Dendritic cell treated with granulocyte-macrophage colony-stimulating factor and Interleukin-4, amounts not matched to agents 40 ng/mL and 50 ng/mL, for 4 days (primary cell): ENCODE measurements at regions not wholly inside any gene's neighbourhood (a gene's known extent, or its start where the extent isn't known, plus 50 kb on each side); places are given as distances from the start of the nearest gene placed in this dataset.

Source experiments
- H3K27ac Mint-ChIP-seq: one replicate; pipeline ENCODE4 v1.8.0; 2022; ENCODE audit warnings: mild to moderate bottlenecking, mixed read lengths
- H3K27me3 Mint-ChIP-seq: one replicate; pipeline ENCODE4 v1.8.0; 2022; ENCODE audit warnings: mild to moderate bottlenecking, mixed read lengths
- H3K36me3 Mint-ChIP-seq: one replicate; pipeline ENCODE4 v1.8.0; 2022; ENCODE audit warnings: low read depth, mixed read lengths
- H3K4me1 Mint-ChIP-seq: one replicate; pipeline ENCODE4 v1.8.0; 2022; ENCODE audit warnings: low read depth, mixed read lengths
- H3K4me3 Mint-ChIP-seq: one replicate; pipeline ENCODE4 v1.8.0; 2022; ENCODE audit warnings: mild to moderate bottlenecking, moderate library complexity, mixed read lengths
- H3K9me3 Mint-ChIP-seq: one replicate; pipeline ENCODE4 v1.8.0; 2022; ENCODE audit warnings: mixed read lengths
- intact Hi-C: fragments of 100-400 bp; cut with micrococcal nuclease; formaldehyde crosslinking; loops from one replicate; pipeline ENCODE4 v1.15.0; 2022

DNA sequence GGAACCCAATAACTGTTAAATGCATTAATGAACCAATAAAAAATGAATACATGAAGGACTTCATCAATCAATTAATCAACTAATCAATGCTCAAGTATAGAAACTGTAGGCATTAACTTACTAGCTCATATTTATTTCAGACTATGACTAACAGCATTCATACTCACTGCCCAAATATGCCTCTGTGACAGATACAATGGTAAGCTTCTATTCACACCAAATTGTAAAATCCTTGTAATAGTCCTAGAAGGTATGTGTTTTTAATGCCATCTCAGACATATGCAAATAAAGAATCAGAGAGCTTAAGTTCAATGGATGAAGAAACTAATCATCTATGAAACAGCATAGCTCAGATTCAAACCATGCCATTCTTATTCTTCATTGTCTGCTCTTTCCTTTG, 1253.6 kb upstream of the TENM4 start:
- Mint-ChIP-seq H3K9me3 (peaks cover 5% of the 10 kb centered on the region), H3K27me3 (no peaks in the 10 kb centered on the region), H3K4me3 (no peak overlapping the region), H3K36me3 (no peaks in the 10 kb centered on the region), H3K4me1 (no peaks in the 10 kb centered on the region), H3K27ac (no peak overlapping the region)
- intact Hi-C loops, result no loop called here

DNA sequence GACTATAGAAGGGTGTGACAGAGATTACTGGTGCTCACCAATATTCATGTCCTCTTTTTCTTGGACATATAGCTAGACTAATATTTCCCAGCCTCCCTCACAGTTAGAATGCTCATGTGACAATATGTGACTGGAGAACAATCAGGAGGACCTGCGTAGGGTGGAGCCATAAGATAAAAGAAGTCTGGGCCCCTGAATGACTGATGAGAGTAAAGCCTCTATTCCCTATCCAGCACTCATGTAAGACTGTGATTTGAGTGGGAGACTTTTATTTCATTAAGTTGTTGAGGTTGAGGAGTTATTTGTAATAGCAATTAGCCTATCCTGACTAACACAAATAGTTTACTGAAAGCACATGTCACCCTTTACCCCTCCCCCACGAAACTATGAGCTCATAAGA, 1247.1 kb upstream of the TENM4 start:
- Mint-ChIP-seq H3K9me3 (peaks cover 11% of the 10 kb centered on the region), H3K36me3 (no peaks in the 10 kb centered on the region), H3K4me1 (no peaks in the 10 kb centered on the region), H3K27me3 (no peaks in the 10 kb centered on the region), H3K27ac (no peak overlapping the region), H3K4me3 (no peak overlapping the region)
- intact Hi-C loops, result no loop called here

- Mint-ChIP-seq H3K4me1 (no peaks in the 10 kb centered on the region), H3K9me3 (peaks cover 11% of the 10 kb centered on the region), H3K36me3 (no peaks in the 10 kb centered on the region), H3K27me3 (no peaks in the 10 kb centered on the region), H3K27ac (no peak overlapping the region), H3K4me3 (no peak overlapping the region)
- intact Hi-C loops, result no loop called here
Observed at GRCh38 chr11:80686889-80687288, 1246.1 kb upstream of the TENM4 start.

DNA sequence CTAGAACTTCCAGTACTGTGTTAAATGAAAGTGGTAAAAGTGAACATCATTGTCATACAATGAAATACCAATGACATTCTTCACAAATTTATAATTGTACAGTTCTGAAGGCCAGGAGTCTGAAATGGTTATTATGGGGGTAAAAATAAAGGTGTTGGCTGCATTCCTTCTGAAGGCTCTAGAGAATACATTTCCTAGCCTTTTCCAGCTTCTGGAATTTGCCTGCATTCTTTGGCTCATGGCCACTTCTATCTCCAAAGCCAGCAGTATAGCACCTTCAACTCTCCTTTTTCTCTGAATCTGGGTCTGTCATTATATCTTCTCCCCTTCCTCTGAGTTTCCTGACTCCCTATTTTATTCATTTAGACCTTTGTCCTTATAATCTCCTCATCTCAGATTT, 1232.7 kb upstream of the TENM4 start:
- peaks cover 12% of the 10 kb centered on the region for H3K9me3 Mint-ChIP-seq
- no peaks in the 10 kb centered on the region for H3K4me1 Mint-ChIP-seq
- H3K36me3 Mint-ChIP-seq, result no peaks in the 10 kb centered on the region
- no peak overlapping the region for H3K27ac Mint-ChIP-seq
- H3K27me3 Mint-ChIP-seq, result no peaks in the 10 kb centered on the region
- H3K4me3 Mint-ChIP-seq, result no peak overlapping the region
- intact Hi-C loops, result no loop called here

GRCh38 chr11:80669620-80670019, 1228.8 kb upstream of the TENM4 start:
- H3K4me1 Mint-ChIP-seq, result no peaks in the 10 kb centered on the region

DNA sequence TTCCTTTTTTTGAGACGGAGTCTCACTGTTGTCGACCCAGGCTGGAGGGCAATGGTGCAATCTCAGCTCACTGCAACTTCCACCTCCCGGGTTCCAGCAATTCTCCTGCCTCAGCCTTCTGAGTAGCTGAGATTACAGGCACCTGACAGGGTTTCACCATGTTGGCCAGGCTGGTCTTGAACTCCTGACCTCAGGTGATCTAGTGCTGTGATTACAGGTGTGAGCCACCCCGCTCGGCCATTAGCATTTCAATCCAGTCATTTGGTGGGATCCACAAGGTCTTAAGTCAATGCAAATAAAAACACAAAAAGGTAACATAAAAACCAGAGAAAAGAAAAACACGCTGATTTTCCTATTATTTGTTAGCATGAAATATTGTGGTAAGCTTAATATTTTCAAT, 1227.2 kb upstream of the TENM4 start:
- Mint-ChIP-seq H3K27ac (no peak overlapping the region), H3K27me3 (no peaks in the 10 kb centered on the region), H3K36me3 (no peaks in the 10 kb centered on the region), H3K9me3 (no peaks in the 10 kb centered on the region), H3K4me1 (no peaks in the 10 kb centered on the region), H3K4me3 (no peak overlapping the region)
- intact Hi-C loops, result no loop called here

More at GRCh38 chr11:80669620-80670019, 1228.8 kb upstream of the TENM4 start:
- Mint-ChIP-seq H3K36me3 (no peaks in the 10 kb centered on the region), H3K4me3 (no peak overlapping the region), H3K9me3 (no peaks in the 10 kb centered on the region), H3K27me3 (no peaks in the 10 kb centered on the region), H3K27ac (no peak overlapping the region)
- intact Hi-C loops, result no loop called here

DNA sequence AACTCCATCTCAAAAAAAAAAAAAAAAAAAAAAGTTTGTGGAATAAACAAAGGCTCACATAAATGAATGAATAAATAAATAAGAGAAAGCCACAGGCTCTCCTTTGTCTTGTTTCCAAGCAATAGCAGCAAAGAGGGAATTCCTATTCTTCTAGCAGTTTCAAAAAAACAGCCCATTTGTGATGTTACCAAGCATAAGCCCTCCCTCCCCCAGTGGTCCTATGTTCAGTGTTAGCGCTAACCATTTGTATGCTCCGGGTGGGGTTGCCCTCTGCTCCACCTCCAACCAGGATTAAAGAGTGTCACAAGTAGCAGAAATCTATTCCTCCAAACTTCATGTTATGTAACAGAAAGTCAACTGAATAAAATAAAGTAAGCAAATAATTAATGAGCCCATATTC, 1215.0 kb upstream of the TENM4 start:
- no peak overlapping the region for H3K27ac Mint-ChIP-seq
- H3K9me3 Mint-ChIP-seq, result no peaks in the 10 kb centered on the region
- no peaks in the 10 kb centered on the region for H3K27me3 Mint-ChIP-seq
- H3K4me3 Mint-ChIP-seq, result no peak overlapping the region
- no peaks in the 10 kb centered on the region for H3K4me1 Mint-ChIP-seq
- intact Hi-C loops, result no loop called here
- H3K36me3 Mint-ChIP-seq, result no peaks in the 10 kb centered on the region

DNA sequence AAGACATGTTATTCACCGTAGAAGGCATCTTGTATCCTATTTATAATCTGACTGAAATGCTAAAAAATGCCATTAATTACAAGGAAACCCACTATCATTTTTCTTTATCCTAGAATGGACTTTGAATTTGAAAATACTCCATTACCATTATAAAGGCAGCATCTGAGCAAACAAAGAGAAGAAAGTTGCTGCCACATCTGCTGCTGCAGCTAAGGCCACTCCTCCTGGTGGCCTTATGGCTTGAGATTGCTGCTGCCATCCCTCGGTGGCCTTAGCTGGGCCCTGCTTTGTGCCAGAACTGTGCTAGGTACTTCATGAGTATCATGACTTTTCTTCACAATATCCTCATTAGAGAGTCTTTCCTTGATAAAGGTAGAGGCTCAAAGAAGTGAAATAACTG, 1210.1 kb upstream of the TENM4 start:
- no peaks in the 10 kb centered on the region for H3K4me1 Mint-ChIP-seq
- no peak overlapping the region for H3K4me3 Mint-ChIP-seq
- no peaks in the 10 kb centered on the region for H3K9me3 Mint-ChIP-seq
- intact Hi-C loops, result no loop called here
- H3K27ac Mint-ChIP-seq, result no peak overlapping the region
- H3K36me3 Mint-ChIP-seq, result no peaks in the 10 kb centered on the region
- H3K27me3 Mint-ChIP-seq, result no peaks in the 10 kb centered on the region

DNA sequence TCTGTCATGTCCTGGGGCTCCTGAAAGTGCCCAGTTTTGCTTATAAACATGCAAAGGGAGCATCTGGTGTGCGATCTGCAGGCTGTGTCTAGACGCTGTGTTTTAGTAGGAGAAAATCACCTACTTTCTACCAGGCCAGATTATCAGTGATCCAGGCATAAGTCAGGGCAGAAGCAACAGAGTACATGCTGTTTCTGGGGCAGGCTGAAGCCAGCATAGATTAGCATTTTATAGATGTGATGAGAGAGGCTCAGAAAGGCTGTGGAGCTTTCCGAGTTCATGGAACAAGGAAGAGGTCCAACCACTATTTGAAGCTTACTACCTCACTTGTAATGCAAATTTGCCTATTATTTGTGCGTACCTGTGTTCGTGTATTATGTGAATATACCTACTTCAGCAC, 1208.4 kb upstream of the TENM4 start:
- H3K36me3 Mint-ChIP-seq, result no peaks in the 10 kb centered on the region
- H3K9me3 Mint-ChIP-seq, result no peaks in the 10 kb centered on the region
- intact Hi-C loops, result no loop called here
- H3K4me1 Mint-ChIP-seq, result no peaks in the 10 kb centered on the region
- H3K4me3 Mint-ChIP-seq, result no peak overlapping the region
- no peaks in the 10 kb centered on the region for H3K27me3 Mint-ChIP-seq
- no peak overlapping the region for H3K27ac Mint-ChIP-seq

DNA sequence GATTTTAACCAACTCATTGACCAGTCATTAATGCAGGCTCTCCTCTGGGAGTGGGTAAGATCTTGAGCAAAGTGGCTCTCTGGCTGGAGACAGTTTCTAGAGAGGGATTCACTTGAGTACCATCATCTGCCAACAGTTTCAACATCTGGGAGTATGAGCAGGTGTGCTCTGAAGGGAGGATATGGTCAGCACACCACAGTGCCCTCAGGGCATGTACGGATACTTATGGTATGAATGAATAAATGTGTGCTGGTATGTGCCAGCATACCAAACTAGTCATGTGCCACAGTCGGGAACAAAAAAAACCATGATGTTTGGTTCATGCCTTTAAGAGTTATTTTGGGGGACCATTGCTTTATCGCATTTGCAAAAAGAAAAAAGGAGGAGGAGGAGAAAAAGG, 1197.5 kb upstream of the TENM4 start:
- intact Hi-C loops, result no loop called here
- Mint-ChIP-seq H3K9me3 (no peaks in the 10 kb centered on the region), H3K36me3 (no peaks in the 10 kb centered on the region)

GRCh38 chr11:80637571-80637970, 1196.7 kb upstream of the TENM4 start:
- intact Hi-C loops, result no loop called here
- no peaks in the 10 kb centered on the region for H3K27me3 Mint-ChIP-seq
- no peaks in the 10 kb centered on the region for H3K36me3 Mint-ChIP-seq
- H3K4me1 Mint-ChIP-seq, result no peaks in the 10 kb centered on the region
- H3K9me3 Mint-ChIP-seq, result no peaks in the 10 kb centered on the region
- H3K27ac Mint-ChIP-seq, result no peak overlapping the region
- no peak overlapping the region for H3K4me3 Mint-ChIP-seq

More for the DNA sequence above, 1197.5 kb upstream of the TENM4 start:
- H3K27me3 Mint-ChIP-seq, result no peaks in the 10 kb centered on the region
- no peak overlapping the region for H3K4me3 Mint-ChIP-seq
- H3K27ac Mint-ChIP-seq, result no peak overlapping the region
- H3K4me1 Mint-ChIP-seq, result no peaks in the 10 kb centered on the region

DNA sequence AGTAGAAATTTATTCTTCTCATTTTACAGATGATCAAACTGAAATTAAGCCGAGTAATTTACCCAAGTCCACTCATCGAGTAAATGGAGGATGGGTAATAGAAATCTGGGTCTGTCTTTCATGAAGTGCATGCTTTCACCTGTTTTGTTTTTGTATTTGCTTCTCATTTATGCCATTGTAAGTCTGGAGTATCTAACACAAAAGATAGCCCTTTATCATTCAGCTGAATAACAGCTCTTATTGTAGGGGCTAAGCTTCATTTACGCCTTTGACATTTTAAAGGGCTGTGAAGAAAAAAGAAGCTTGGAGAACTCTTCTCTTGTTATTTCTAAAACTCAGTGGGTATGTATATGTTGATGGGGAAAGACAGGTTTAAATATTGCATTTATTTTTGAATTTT, 1196.2 kb upstream of the TENM4 start:
- intact Hi-C loops, result no loop called here
- Mint-ChIP-seq H3K27ac (no peak overlapping the region), H3K9me3 (no peaks in the 10 kb centered on the region), H3K27me3 (no peaks in the 10 kb centered on the region), H3K4me3 (no peak overlapping the region), H3K4me1 (no peaks in the 10 kb centered on the region), H3K36me3 (no peaks in the 10 kb centered on the region)

DNA sequence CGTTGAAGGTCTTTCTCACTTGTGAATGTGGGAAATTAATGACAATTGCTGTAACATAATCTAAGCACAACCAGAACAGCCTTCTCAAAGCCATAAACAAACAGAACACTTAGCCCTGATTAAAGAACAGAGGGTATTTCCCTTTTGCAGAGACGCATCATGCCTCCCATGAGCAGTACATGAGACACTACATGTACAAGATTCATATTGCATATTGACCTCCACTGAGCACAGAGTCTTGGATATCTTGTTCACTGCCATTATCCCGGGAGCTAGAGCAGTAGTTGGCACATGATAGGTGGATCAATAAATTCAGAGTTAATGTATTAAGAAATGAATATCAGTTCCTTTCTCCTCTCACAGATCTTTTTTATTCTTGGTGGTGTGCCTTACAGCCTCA, 1194.3 kb upstream of the TENM4 start:
- no peaks in the 10 kb centered on the region for H3K36me3 Mint-ChIP-seq
- intact Hi-C loops, result no loop called here
- H3K4me3 Mint-ChIP-seq, result no peak overlapping the region

DNA sequence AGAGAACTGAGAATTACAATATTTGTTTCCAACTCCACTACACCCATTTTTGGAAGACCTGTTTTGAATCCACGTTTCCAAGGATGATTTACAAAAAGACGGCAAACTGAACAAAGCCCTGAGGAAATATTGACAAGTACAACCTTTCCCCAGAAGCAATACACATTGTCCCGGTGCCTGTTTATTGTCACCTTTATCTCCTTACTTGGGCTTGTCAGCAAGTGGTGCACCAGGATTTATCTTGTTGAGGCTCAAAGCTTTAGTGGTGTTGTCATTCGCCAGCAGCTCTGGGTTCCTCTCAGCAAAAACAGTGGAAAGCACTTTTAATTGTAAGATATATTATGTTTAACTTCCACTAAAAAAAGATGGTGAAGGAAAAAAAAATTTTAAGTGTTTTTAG, 1191.9 kb upstream of the TENM4 start:
- no peaks in the 10 kb centered on the region for H3K4me1 Mint-ChIP-seq
- H3K4me3 Mint-ChIP-seq, result no peak overlapping the region
- no peak overlapping the region for H3K27ac Mint-ChIP-seq
- no peaks in the 10 kb centered on the region for H3K9me3 Mint-ChIP-seq
- no peaks in the 10 kb centered on the region for H3K27me3 Mint-ChIP-seq
- intact Hi-C loops, result no loop called here
- no peaks in the 10 kb centered on the region for H3K36me3 Mint-ChIP-seq

More for the DNA sequence above, 1194.3 kb upstream of the TENM4 start:
- Mint-ChIP-seq H3K27ac (no peak overlapping the region), H3K4me1 (no peaks in the 10 kb centered on the region), H3K27me3 (no peaks in the 10 kb centered on the region), H3K9me3 (no peaks in the 10 kb centered on the region)

DNA sequence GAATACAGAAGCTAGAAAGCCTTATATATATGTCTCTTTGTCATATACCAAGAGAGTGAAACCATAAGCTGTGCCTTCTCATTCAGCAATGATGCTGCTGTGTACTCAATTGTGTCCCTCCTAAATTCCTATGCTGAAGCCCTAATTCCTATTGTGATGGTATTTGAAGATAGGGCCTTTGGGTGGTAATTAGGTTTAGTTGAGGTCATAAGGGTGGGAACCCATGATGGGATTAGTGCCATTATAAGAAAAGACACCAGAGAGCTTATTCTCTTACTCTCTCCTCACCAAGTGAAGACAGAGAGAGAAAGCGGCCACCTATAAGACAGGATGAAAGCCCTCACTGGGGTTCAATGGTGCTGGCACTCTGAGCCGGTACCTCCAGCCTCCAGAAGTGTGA, 1191.3 kb upstream of the TENM4 start:
- H3K9me3 Mint-ChIP-seq, result no peaks in the 10 kb centered on the region
- H3K27ac Mint-ChIP-seq, result no peak overlapping the region
- no peaks in the 10 kb centered on the region for H3K27me3 Mint-ChIP-seq
- H3K36me3 Mint-ChIP-seq, result no peaks in the 10 kb centered on the region
- H3K4me3 Mint-ChIP-seq, result no peak overlapping the region
- intact Hi-C loops, result no loop called here
- no peaks in the 10 kb centered on the region for H3K4me1 Mint-ChIP-seq

GRCh38 chr11:80629466-80629865, 1188.6 kb upstream of the TENM4 start:
- intact Hi-C loops, result no loop called here
- Mint-ChIP-seq H3K27me3 (no peaks in the 10 kb centered on the region), H3K27ac (no peak overlapping the region), H3K4me1 (no peaks in the 10 kb centered on the region), H3K4me3 (no peak overlapping the region), H3K36me3 (no peaks in the 10 kb centered on the region), H3K9me3 (no peaks in the 10 kb centered on the region)
